ENCODE measurements at regions not wholly inside any gene's neighbourhood (a gene's known extent, or its start where the extent isn't known, plus 50 kb on each side); places are given as distances from the start of the nearest gene placed in this dataset.

- no peak for TF ChIP-seq POLR2A (IDR thresholded peaks at IDR 0.05)
- TF ChIP-seq, protein P1, sequence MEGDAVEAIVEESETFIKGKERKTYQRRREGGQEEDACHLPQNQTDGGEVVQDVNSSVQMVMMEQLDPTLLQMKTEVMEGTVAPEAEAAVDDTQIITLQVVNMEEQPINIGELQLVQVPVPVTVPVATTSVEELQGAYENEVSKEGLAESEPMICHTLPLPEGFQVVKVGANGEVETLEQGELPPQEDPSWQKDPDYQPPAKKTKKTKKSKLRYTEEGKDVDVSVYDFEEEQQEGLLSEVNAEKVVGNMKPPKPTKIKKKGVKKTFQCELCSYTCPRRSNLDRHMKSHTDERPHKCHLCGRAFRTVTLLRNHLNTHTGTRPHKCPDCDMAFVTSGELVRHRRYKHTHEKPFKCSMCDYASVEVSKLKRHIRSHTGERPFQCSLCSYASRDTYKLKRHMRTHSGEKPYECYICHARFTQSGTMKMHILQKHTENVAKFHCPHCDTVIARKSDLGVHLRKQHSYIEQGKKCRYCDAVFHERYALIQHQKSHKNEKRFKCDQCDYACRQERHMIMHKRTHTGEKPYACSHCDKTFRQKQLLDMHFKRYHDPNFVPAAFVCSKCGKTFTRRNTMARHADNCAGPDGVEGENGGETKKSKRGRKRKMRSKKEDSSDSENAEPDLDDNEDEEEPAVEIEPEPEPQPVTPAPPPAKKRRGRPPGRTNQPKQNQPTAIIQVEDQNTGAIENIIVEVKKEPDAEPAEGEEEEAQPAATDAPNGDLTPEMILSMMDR (IDR thresholded peaks at IDR 0.05), result no peak
- TF ChIP-seq EP300 (IDR thresholded peaks at IDR 0.05; ENCODE audit: low read depth), result no peak
- TF ChIP-seq POLR2AphosphoS5 (IDR thresholded peaks at IDR 0.05), result no peak
Observed at GRCh38 chr11:45087900-45088160, 58.6 kb upstream of the PRDM11 start.
